Esophagus squamous epithelium (tissue), 4 donors: ENCODE measurements at regions not wholly inside any gene's neighbourhood (a gene's known extent, or its start where the extent isn't known, plus 50 kb on each side); places are given as distances from the start of the nearest gene placed in this dataset.

Source experiments
- CTCF ChIP-seq, 6 experiments: fragments of 450-650 bp in 4 of 6; fragments of 200-600 bp in 2 of 6; sonication (generic) in 2 of 6; IDR thresholded peaks; one replicate each; pipeline ENCODE4 v1.5.1; 2016 to 2019; ENCODE audit warnings: antibody characterized with exemption in 6 of 6, mild to moderate bottlenecking in 4 of 6, moderate library complexity in 4 of 6
- POLR2A ChIP-seq, 4 donors: fragments of 450-650 bp; IDR thresholded peaks; one replicate each; pipeline ENCODE4 v1.6.1; 2017; ENCODE audit warnings: antibody characterized with exemption in 4 of 4, mild to moderate bottlenecking in 4 of 4, moderate library complexity in 3 of 4

- TF ChIP-seq CTCF (IDR thresholded peaks at IDR 0.05) (no peak), POLR2A (IDR thresholded peaks at IDR 0.05) (no peak)
Measured at GRCh38 chr5:22910523-22910922, 57.4 kb upstream of the CDH12 start.
